Mesodermal cell (in vitro differentiated cells): ENCODE measurements at regions not wholly inside any gene's neighbourhood (a gene's known extent, or its start where the extent isn't known, plus 50 kb on each side); places are given as distances from the start of the nearest gene placed in this dataset.

Experiments
- H3K27ac ChIP-seq: 2 replicates; pipeline ENCODE4 v1.7.0; 2013; ENCODE audit warnings: mild to moderate bottlenecking, low read depth, low read length, moderate library complexity; ENCODE audit not compliant: severe bottlenecking
- H3K36me3 ChIP-seq: 2 replicates; pipeline ENCODE4 v1.7.1; 2013; ENCODE audit warnings: mild to moderate bottlenecking, low read length, moderate library complexity; ENCODE audit not compliant: control insufficient read depth, insufficient read depth
- H3K4me1 ChIP-seq: one replicate; pipeline ENCODE4 v1.7.1; 2013; ENCODE audit warnings: mild to moderate bottlenecking, low read length; ENCODE audit not compliant: insufficient read depth, control insufficient read depth, poor library complexity, severe bottlenecking
- H3K4me3 ChIP-seq: 2 replicates; pipeline ENCODE4 v1.7.0; 2013; ENCODE audit warnings: low read length, control low read depth, mild to moderate bottlenecking; ENCODE audit not compliant: insufficient read depth, poor library complexity, severe bottlenecking; ENCODE audit errors: extremely low read depth
- H3K9me3 ChIP-seq: 2 replicates; pipeline ENCODE4 v1.7.1; 2013; ENCODE audit warnings: mild to moderate bottlenecking, low read length, moderate library complexity; ENCODE audit not compliant: control insufficient read depth
- WGBS, 2 experiments: methylation state at CpG; one replicate each; pipeline ENCODE4 v1.1.5; 2013; ENCODE audit warnings: missing lambda C conversion rate in 2 of 2; ENCODE audit not compliant: insufficient coverage in 2 of 2; 5-methylcytosine and 5-hydroxymethylcytosine counted together

DNA sequence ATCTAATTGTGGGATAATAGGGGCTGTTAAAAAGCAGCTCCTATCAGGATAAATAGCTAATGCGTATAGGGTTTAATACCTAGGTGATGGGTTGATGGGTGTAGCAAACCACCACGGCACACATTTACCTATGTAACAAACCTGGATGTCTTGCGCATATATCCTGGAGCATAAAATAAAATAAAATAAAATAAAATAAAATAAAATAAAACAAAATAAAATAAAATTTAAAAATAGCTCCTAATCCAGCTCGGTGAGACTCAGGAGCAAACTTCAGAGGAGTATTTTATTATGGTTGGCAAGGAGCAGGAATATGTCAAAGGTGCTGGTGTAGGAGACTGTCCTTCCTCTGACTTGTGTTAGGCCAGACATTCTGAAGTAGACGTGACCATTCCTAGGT, 721.0 kb downstream of the BCL11B start:
- H3K27ac ChIP-seq, result no peak overlapping the region
- WGBS, 2 experiments, result 86 to 94% methylated on average over 2 of the region's 5 CpGs
- no peaks in the 10 kb centered on the region for H3K9me3 ChIP-seq
- H3K36me3 ChIP-seq, result no peaks in the 10 kb centered on the region
- no peak overlapping the region for H3K4me3 ChIP-seq
- no peaks in the 10 kb centered on the region for H3K4me1 ChIP-seq

DNA sequence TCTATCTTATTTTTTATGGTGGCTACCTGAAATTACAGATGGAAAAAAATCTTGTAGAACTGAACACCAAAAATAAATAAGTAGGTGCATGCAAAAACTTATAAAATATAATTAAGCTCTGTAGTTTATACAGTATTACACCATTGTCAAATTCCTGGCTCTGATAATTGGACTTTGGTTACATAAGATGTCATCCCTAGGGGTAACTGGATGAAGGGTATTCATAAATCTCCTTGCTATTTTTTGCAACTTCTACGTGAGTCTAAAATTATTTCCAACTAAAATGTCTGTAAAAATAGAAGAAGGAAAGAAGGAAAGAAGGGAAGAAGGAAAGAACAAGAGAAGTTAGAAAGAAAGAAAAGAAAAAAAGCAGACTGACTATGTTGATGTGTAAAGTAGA, 716.6 kb downstream of the BCL11B start:
- Histone ChIP-seq H3K27ac (no peak overlapping the region), H3K4me1 (no peaks in the 10 kb centered on the region), H3K4me3 (no peak overlapping the region), H3K36me3 (no peaks in the 10 kb centered on the region), H3K9me3 (no peaks in the 10 kb centered on the region)
- no CpG with 5 or more reads among the region's 1 CpG for WGBS, 2 experiments

DNA sequence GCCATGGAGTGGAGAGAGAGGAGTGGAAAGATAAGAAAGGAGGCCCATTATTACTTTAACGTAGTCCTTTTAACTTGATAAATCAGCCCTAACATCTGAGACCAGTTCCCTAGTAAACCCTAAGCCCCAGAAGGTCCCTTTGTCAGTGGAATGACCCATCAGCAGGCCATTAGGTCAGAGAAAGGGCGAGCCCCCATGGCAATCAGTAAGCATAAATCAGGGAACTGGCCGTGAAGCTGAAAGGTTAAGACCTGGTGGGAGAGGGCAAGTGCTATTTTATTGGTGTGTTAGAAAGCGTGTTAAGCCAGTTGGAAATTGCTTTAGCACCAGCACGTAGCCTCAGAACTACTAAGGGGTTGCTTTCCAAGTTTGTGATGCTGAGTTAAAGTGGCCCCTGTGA, 708.0 kb downstream of the BCL11B start:
- H3K4me3 ChIP-seq, result no peak overlapping the region
- 76 to 83% methylated on average over 4 of the region's 5 CpGs for WGBS, 2 experiments
- H3K4me1 ChIP-seq, result no peaks in the 10 kb centered on the region
- H3K36me3 ChIP-seq, result no peaks in the 10 kb centered on the region
- H3K9me3 ChIP-seq, result no peaks in the 10 kb centered on the region
- no peak overlapping the region for H3K27ac ChIP-seq

DNA sequence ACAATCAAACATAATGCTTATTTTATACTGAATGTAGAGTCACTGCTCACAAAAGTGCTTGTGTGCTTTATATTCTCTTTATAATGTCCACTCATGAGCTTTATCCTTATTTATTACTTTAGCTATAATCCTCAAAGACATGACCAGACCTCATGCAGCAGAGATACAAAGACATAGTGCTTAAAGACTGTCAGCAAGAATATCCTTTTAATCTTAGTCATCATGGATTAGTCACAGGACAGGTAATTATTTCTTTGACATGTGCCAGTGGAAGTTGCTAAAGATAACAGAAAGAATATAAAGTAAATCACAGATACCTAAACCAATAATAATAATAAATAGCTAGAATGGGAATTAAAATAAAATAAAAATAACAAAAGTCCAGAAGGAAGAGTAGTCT, 707.5 kb downstream of the BCL11B start:
- H3K4me1 ChIP-seq, result no peaks in the 10 kb centered on the region
- no peaks in the 10 kb centered on the region for H3K9me3 ChIP-seq
- no peak overlapping the region for H3K27ac ChIP-seq
- no peak overlapping the region for H3K4me3 ChIP-seq
- H3K36me3 ChIP-seq, result no peaks in the 10 kb centered on the region

DNA sequence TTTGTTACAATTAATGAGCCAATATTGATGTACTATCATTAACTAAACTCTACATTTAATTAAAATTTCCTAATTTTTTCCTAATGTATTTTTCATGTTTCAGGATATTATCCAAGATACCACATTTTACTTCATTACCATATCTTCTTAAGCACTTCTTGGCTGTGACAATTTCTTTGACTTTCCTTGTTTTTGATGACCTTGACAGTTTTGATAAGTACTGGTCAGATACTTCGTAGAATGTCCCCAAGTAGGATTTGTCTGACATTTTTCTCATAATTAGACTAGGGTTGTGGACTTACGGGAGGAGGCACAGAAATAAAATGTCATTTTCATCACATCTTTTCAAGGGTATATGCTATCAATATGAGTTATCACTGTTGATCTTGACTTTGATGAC, 700.9 kb downstream of the BCL11B start:
- Histone ChIP-seq H3K4me3 (no peak overlapping the region), H3K27ac (no peak overlapping the region), H3K36me3 (no peaks in the 10 kb centered on the region), H3K4me1 (no peaks in the 10 kb centered on the region), H3K9me3 (peaks cover 13% of the 10 kb centered on the region)
- 80% methylated on average over 2 of the region's 2 CpGs; no CpG with 5 or more reads in 1 of the 2 experiments for WGBS, 2 experiments

DNA sequence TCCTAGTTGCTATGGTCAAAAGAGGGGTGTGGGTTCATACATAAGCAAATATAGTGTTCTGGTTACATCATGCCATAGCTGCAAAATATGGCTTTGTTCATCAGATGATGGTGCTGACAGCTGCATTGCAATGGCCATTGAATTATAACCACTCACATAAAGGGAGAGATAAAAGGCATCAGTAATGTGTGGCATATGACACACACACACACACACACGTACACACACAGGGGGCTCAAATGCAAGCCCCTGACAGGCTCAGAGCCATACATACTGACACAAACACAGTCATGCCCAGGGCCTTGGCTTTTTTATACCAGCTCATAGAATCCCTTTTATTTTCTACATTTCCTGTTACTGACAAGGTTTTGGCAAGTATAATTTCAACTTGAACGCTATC, 698.9 kb downstream of the BCL11B start:
- Histone ChIP-seq H3K9me3 (peaks cover 13% of the 10 kb centered on the region), H3K4me3 (no peak overlapping the region), H3K4me1 (no peaks in the 10 kb centered on the region), H3K27ac (no peak overlapping the region), H3K36me3 (no peaks in the 10 kb centered on the region)
- 50 to 86% methylated on average over 1 of the region's 2 CpGs for WGBS, 2 experiments

DNA sequence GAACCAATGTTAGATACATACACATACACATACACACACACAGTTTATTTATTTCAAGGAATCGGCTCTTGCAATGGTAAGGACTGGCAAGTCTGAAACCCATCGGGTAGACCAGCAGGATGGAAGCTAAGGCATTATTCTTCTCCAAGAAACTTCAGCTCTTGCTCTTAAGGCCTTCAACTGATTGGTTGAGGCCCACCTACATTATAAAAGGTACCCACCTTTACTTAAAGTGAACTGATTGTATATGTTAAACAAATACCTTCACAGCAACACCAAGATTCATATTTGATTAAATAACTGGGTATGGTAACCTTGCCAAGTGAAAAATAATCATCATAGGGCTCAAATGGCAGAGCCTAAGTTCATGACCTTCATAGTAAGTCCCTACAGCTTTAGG, 695.5 kb downstream of the BCL11B start:
- Histone ChIP-seq H3K36me3 (no peaks in the 10 kb centered on the region), H3K9me3 (peaks cover 10% of the 10 kb centered on the region), H3K4me3 (no peak overlapping the region), H3K27ac (no peak overlapping the region), H3K4me1 (no peaks in the 10 kb centered on the region)
- WGBS, 2 experiments, result 100% methylated on average over 1 of the region's 2 CpGs

DNA sequence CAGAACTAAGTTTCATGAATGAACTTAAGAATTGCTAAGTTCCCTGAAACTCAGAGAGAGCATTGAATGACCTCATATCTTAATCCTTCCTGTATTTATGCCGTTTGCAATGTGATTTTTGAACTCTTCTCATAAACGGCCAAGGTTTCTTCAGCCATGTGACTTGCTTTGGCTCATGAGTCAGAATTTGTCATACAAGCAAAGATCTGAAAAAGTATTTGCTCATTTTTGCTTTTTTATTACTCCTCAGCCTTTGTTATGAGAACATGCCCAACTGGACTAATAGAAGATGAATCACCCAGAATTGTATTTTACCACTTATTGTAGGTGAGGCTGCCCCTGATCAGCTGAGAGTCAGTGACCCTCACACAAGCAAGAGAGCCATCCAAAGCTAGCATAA, 693.8 kb downstream of the BCL11B start:
- no peaks in the 10 kb centered on the region for H3K4me1 ChIP-seq
- no peak overlapping the region for H3K27ac ChIP-seq
- H3K9me3 ChIP-seq, result no peaks in the 10 kb centered on the region
- no peaks in the 10 kb centered on the region for H3K36me3 ChIP-seq
- 74 to 92% methylated on average over 2 of the region's 2 CpGs for WGBS, 2 experiments
- H3K4me3 ChIP-seq, result no peak overlapping the region

DNA sequence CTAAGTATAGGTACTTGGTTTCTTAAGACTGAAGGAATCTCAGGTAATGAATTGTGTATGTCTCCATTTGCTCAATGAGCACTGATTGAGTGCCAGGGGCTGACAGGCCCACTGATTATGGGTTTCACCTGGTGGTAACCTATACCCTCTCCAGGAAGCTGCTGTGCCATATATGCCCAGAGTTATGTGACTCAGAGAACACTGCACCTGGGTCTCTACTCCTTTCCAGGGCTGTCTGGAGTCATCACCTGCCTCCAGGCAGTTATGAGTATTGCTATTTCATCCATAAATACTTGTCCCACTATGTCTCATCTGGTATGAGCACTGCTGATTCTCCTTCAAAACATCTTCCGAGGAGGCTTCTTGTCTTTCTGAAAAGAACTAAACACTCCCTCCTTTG, 692.9 kb downstream of the BCL11B start:
- H3K9me3 ChIP-seq, result no peaks in the 10 kb centered on the region
- no peaks in the 10 kb centered on the region for H3K36me3 ChIP-seq
- no peaks in the 10 kb centered on the region for H3K4me1 ChIP-seq
- H3K27ac ChIP-seq, result no peak overlapping the region
- WGBS, 2 experiments, result 50 to 89% methylated on average over 1 of the region's 1 CpG
- no peak overlapping the region for H3K4me3 ChIP-seq

DNA sequence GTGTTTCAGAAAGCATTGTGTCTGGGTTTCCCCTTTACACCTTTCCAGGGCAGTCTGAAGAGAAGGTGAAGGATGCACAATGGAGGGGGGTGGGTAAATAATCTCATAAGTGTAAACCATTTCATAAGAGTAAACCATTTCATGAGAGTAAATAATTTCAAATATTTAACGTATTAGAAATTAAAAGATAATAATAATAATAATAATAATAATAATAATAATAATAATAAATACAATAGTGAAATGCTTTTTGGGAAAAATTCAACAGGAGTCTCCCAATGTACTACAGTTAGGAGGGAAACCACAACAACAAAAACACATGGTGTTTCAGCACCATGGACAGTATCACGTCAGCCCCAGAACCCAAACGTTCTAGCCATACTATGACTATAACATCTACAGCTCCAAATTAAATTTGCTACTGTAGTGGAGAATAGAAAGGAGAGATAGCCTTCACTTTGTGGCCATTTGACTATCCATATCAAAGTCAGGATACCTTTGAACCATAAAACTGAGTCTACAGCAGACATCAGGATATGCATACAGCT, 691.8 kb downstream of the BCL11B start:
- no peaks in the 10 kb centered on the region for H3K9me3 ChIP-seq
- H3K4me1 ChIP-seq, result no peaks in the 10 kb centered on the region
- no peak overlapping the region for H3K4me3 ChIP-seq
- H3K36me3 ChIP-seq, result no peaks in the 10 kb centered on the region
- no CpG with 5 or more reads among the region's 3 CpGs for whole genome bisulfite sequencing, 2 experiments
- no peak overlapping the region for H3K27ac ChIP-seq

DNA sequence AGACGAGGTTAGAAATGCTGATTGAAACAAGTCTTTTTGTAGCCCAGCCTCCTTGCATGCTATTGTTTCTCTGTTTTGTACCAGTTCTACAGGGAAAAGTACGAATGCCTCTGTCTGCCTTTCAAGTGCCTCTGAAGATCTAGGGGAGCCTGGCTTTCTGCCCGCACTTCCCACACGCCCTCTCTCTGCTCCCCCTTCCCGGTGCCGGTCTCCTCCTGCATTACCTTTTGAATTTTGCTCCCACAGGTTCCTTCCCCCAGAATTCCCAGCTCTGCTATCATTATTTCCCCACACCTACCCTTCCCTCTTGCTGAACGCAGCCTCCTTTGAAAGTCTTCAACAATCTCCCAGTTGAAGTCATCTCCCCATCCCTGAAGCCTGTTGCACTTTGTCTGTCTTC, 689.7 kb downstream of the BCL11B start:
- H3K9me3 ChIP-seq, result no peaks in the 10 kb centered on the region
- WGBS, 2 experiments, result 67 to 69% methylated on average over 7 of the region's 7 CpGs
- H3K36me3 ChIP-seq, result no peaks in the 10 kb centered on the region
- H3K4me1 ChIP-seq, result no peaks in the 10 kb centered on the region
- H3K4me3 ChIP-seq, result no peak overlapping the region
- no peak overlapping the region for H3K27ac ChIP-seq
